PC-9 (cell line): ENCODE measurements at regions not wholly inside any gene's neighbourhood (a gene's known extent, or its start where the extent isn't known, plus 50 kb on each side); places are given as distances from the start of the nearest gene placed in this dataset.

Experiments used
- EZH2 ChIP-seq: fragments of 200-600 bp; sonication (generic); IDR thresholded peaks from 2 replicates; pipeline ENCODE4 v1.8.0; 2017; ENCODE audit warnings: antibody characterized with exemption, low read depth
- TF ChIP-seq, protein P1 (sequence below): fragments of 200-600 bp; sonication (generic); conservative IDR thresholded peaks from 2 replicates; pipeline ENCODE4 v1.6.1; 2017; ENCODE audit warnings: mixed run types, antibody characterized with exemption, mild to moderate bottlenecking, moderate library complexity

DNA sequence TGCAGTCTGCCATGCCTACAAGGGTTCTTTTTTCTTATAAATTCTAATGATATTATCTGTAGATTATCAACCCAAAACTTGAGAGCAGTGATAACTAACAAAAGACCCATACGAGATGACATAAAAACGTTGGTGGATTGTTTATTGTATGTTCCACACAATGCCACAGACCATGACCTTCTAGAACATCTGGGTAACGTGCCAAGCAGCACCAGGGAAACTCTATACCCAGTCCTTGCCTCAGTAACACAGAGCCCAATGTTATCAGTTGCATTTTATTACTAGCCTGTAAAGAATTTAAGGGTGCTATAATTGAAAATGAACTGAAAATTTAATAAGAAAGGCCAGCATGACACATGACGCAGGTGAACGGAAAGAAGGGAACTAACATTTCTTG, 99.1 kb upstream of the UGP2 start:
- TF ChIP-seq, protein P1, sequence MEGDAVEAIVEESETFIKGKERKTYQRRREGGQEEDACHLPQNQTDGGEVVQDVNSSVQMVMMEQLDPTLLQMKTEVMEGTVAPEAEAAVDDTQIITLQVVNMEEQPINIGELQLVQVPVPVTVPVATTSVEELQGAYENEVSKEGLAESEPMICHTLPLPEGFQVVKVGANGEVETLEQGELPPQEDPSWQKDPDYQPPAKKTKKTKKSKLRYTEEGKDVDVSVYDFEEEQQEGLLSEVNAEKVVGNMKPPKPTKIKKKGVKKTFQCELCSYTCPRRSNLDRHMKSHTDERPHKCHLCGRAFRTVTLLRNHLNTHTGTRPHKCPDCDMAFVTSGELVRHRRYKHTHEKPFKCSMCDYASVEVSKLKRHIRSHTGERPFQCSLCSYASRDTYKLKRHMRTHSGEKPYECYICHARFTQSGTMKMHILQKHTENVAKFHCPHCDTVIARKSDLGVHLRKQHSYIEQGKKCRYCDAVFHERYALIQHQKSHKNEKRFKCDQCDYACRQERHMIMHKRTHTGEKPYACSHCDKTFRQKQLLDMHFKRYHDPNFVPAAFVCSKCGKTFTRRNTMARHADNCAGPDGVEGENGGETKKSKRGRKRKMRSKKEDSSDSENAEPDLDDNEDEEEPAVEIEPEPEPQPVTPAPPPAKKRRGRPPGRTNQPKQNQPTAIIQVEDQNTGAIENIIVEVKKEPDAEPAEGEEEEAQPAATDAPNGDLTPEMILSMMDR = no peak
- no peak for TF ChIP-seq EZH2
